Tibial artery (tissue), 4 donors: ENCODE measurements at regions not wholly inside any gene's neighbourhood (a gene's known extent, or its start where the extent isn't known, plus 50 kb on each side); places are given as distances from the start of the nearest gene placed in this dataset.
"Not testable (repeated sequence)": the region's sequence is repeated elsewhere in the genome, so short reads cannot be mapped to it uniquely, and the experiment has no call there.

Source experiments
- DNase-seq, 2 donors: peaks; one replicate each; pipeline ENCODE4 v3.0.0-alpha.2; 2019
- H3K27ac ChIP-seq, 2 donors: fragments of 200-600 bp; sonication (generic) in 1 of 2; 1 replicate in 1 of 2; 2 replicates in 1 of 2; pipeline ENCODE4 v1.5.1; 2018 to 2019; ENCODE audit warnings: mild to moderate bottlenecking in 1 of 2
- H3K27me3 ChIP-seq, 2 donors: fragments of 200-600 bp; sonication (generic) in 1 of 2; one replicate each; pipeline versions ENCODE4 v1.5.1 to v1.6.0; 2016 to 2019
- H3K36me3 ChIP-seq, 3 donors: fragments of 200-600 bp; sonication (generic) in 2 of 3; one replicate each; pipeline ENCODE4 v1.5.1; 2016 to 2019; ENCODE audit warnings: mild to moderate bottlenecking in 2 of 3
- H3K4me1 ChIP-seq, 4 donors: fragments of 200-600 bp; sonication (generic) in 2 of 4; 1 replicate in 3 of 4; 2 replicates in 1 of 4; pipeline ENCODE4 v1.5.1; 2016 to 2019
- H3K4me3 ChIP-seq, 2 donors: fragments of 200-600 bp; sonication (generic) in 1 of 2; 1 replicate in 1 of 2; 2 replicates in 1 of 2; pipeline ENCODE4 v1.5.1; 2018 to 2019; ENCODE audit warnings: mild to moderate bottlenecking in 2 of 2
- H3K9me3 ChIP-seq, 3 donors: fragments of 200-600 bp; sonication (generic) in 1 of 3; one replicate each; pipeline ENCODE4 v1.5.1; 2016 to 2019
- intact Hi-C: fragments of 100-400 bp; cut with DNase I; formaldehyde crosslinking; loops from one replicate; pipeline ENCODE4 v1.15.0; 2023; ENCODE audit warnings: low total_unique reads
- TF ChIP-seq, protein P1 (sequence below), 2 experiments: fragments of 200-600 bp in 1 of 2; fragments of 450-650 bp in 1 of 2; IDR thresholded peaks; one replicate each; pipeline ENCODE4 v1.5.1; 2017 to 2019; ENCODE audit warnings: antibody characterized with exemption in 2 of 2, mild to moderate bottlenecking in 1 of 2, moderate library complexity in 1 of 2

DNA sequence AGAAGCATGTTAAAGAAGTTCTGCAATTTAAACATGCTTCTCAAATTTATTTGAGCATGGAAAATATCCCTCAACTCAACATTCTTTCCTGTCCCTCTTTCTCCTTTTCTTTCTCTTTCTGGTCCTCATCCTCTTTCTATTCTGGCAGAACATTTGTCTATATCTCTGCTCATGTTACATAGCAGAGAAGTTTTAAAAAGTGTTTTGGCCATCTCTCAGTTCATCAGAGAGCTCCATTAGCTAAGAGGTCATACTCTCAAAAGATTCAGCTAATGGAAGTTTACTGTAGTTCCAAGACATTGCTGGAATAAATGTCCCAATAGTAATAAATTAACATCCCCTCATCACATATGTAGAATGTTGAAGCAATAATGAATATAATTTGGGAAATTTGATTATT lies 53.5 kb downstream of the XCL2 start:
- Histone ChIP-seq H3K9me3 (no peaks in the 10 kb centered on the region), H3K27me3 (no peaks in the 10 kb centered on the region), H3K4me1 (peaks cover 0 to 22% (median 3%) of the 10 kb centered on the region in 4 donors), H3K27ac (no peak overlapping the region), H3K36me3 (no peaks in the 10 kb centered on the region), H3K4me3 (no peak overlapping the region)
- no peak for DNase-seq
- intact Hi-C loops: no loop called here
- TF ChIP-seq, protein P1, sequence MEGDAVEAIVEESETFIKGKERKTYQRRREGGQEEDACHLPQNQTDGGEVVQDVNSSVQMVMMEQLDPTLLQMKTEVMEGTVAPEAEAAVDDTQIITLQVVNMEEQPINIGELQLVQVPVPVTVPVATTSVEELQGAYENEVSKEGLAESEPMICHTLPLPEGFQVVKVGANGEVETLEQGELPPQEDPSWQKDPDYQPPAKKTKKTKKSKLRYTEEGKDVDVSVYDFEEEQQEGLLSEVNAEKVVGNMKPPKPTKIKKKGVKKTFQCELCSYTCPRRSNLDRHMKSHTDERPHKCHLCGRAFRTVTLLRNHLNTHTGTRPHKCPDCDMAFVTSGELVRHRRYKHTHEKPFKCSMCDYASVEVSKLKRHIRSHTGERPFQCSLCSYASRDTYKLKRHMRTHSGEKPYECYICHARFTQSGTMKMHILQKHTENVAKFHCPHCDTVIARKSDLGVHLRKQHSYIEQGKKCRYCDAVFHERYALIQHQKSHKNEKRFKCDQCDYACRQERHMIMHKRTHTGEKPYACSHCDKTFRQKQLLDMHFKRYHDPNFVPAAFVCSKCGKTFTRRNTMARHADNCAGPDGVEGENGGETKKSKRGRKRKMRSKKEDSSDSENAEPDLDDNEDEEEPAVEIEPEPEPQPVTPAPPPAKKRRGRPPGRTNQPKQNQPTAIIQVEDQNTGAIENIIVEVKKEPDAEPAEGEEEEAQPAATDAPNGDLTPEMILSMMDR (IDR thresholded peaks at IDR 0.05): no peak

DNA sequence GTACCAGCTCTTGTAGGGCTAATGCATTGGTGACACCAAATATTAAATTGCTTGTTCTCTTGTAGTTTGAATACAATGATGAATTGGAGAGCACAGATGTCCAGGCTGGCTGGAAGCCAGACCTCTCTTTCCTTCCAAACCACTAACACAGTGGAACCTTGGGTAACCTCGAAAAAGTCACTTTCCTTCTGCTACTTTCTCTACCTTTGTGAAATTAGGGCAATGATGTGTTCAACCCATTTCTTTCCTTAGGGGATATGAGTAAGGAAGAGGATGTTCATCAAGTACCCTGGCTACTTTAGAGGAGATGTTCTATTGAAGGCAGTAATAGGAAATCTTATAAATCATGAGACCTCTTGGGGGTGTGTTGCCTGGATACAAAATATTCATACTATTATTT lies 55.7 kb downstream of the XCL2 start:
- H3K27ac ChIP-seq: no peak overlapping the region
- intact Hi-C loops: no loop called here

DNA sequence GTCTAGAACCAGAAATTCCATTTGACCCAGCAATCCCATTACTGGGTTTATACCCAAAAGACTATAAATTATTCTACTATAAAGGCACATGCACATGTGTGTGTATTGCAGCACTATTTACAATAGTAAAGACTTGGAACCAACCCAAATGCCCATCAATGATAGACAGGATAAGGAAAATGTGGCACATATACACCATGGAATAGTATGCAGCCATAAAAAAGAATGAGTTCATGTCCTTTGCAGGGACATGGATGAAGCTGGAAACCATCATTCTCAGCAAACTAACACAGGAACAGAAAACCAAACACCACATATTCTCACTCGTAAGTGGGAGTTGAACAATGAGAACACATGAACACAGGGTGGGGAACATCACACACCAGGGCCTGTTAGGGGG lies 57.0 kb downstream of the XCL2 start:
- intact Hi-C loops, H3K27ac ChIP-seq, H3K36me3 ChIP-seq, H3K4me3 ChIP-seq, H3K9me3 ChIP-seq, H3K27me3 ChIP-seq, DNase-seq: not testable (repeated sequence)
- H3K4me1 ChIP-seq: peaks cover 0 to 14% (median 2%) of the 10 kb centered on the region in 4 donors

More for the DNA sequence above, 55.7 kb downstream of the XCL2 start:
- no peaks in the 10 kb centered on the region for H3K9me3 ChIP-seq
- H3K4me3 ChIP-seq: no peak overlapping the region
- no peaks in the 10 kb centered on the region for H3K27me3 ChIP-seq
- TF ChIP-seq, protein P1 (IDR thresholded peaks at IDR 0.05): no peak
- no peaks in the 10 kb centered on the region for H3K36me3 ChIP-seq
- DNase-seq: peak; percentile 71 to 78
- peaks cover 0 to 22% (median 3%) of the 10 kb centered on the region in 4 donors for H3K4me1 ChIP-seq

DNA sequence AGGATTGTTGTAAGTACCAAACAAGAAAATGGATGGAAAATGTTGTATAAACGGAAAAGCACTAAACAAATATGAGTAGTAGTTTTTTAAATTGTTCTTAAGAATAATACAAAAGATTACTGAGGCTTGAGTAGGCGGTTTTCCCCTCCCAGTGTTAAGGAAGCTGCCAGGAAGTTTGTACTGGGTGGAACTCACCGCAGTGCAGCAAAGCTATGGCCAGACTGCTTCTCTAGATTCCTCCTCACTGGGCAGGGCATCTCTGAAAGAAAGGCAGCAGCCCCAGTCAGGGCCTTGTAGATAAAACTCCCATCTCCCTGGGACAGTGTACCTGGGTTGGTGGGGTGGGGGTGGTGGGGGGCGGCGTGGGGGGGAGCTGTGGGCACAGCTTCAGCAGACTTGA lies 58.7 kb downstream of the XCL2 start:
- DNase-seq: peak in 1 of 2 donors; percentile 36
- TF ChIP-seq, protein P1 (IDR thresholded peaks at IDR 0.05): no peak
- no peak overlapping the region for H3K4me3 ChIP-seq
- no peaks in the 10 kb centered on the region for H3K36me3 ChIP-seq
- peak overlapping the region in 1 of 2 donors; percentile 5 for H3K27ac ChIP-seq
- no peaks in the 10 kb centered on the region for H3K9me3 ChIP-seq
- H3K4me1 ChIP-seq: peaks cover 0 to 7% (median 0%) of the 10 kb centered on the region in 4 donors
- no peaks in the 10 kb centered on the region for H3K27me3 ChIP-seq
- intact Hi-C loops: no loop called here

DNA sequence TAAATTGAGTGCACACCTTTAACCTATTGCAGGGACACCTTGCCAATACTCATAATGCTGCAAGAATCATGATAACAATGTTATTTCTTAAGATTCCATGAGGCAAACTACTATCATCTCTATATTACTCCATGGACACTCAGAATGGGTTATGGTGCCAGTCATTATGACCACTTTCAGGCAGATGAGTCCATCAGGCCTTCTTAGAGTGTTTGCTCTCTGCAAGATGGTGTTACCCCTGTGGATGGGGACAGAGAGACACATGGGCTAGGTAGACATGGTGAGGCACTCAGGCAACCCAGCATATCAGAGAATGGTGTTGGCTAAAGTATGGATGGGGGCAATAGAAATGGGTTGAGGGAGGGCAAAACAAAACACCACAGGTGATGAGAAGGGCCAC lies 59.7 kb downstream of the XCL2 start:
- intact Hi-C loops: no loop called here
- no peak overlapping the region for H3K27ac ChIP-seq

DNA sequence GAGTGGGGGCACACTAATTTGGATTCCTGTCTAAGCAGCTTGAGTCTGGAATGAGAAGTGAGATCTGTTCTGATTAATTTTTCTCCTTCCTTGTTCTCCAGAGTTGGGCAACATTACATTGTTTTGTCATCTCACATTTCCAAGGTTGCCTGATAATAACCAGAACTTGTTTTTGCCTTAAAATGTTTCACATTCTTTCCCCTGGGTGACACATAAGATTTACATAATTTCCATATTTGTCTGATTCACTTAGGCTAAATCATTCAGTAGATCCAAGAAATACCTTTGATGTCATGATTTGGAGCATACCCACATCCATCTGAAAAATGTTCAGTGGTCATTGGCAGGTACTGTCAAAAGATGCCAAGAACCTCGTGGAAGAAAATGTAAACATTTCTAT lies 60.3 kb downstream of the XCL2 start:
- no peak for DNase-seq
- H3K9me3 ChIP-seq: no peaks in the 10 kb centered on the region
- no peak overlapping the region for H3K4me3 ChIP-seq
- H3K27me3 ChIP-seq: no peaks in the 10 kb centered on the region
- H3K4me1 ChIP-seq: peaks cover 0 to 7% (median 0%) of the 10 kb centered on the region in 4 donors
- no peaks in the 10 kb centered on the region for H3K36me3 ChIP-seq
- intact Hi-C loops: no loop called here
- TF ChIP-seq, protein P1 (IDR thresholded peaks at IDR 0.05): no peak
- no peak overlapping the region for H3K27ac ChIP-seq

More for the DNA sequence above, 59.7 kb downstream of the XCL2 start:
- H3K27me3 ChIP-seq: no peaks in the 10 kb centered on the region
- no peak overlapping the region for H3K4me3 ChIP-seq
- TF ChIP-seq, protein P1 (IDR thresholded peaks at IDR 0.05): no peak
- H3K9me3 ChIP-seq: no peaks in the 10 kb centered on the region
- DNase-seq: no peak
- no peaks in the 10 kb centered on the region for H3K36me3 ChIP-seq
- peaks cover 0 to 7% (median 0%) of the 10 kb centered on the region in 4 donors for H3K4me1 ChIP-seq
